ENCODE measurements at regions not wholly inside any gene's neighbourhood (a gene's known extent, or its start where the extent isn't known, plus 50 kb on each side); places are given as distances from the start of the nearest gene placed in this dataset.

- DNase-seq = no peak
These were observed 72.0 kb upstream of the COL24A1 start for GRCh38 chr1:86228546-86228945.

GRCh38 chr1:86227026-86227425, 70.5 kb upstream of the COL24A1 start:
- no peak for DNase-seq

- no peak for DNase-seq
These were observed 69.6 kb upstream of the COL24A1 start for GRCh38 chr1:86226204-86226603.

- no peak for DNase-seq
These were observed 68.2 kb upstream of the COL24A1 start for GRCh38 chr1:86224651-86225310.

GRCh38 chr1:86218859-86219258, 62.3 kb upstream of the COL24A1 start:
- no peak for DNase-seq

- no peak for DNase-seq
These were observed 58.0 kb upstream of the COL24A1 start for GRCh38 chr1:86214605-86215004.

- no peak for DNase-seq
These were observed 52.8 kb upstream of the COL24A1 start for GRCh38 chr1:86209346-86209745.

- peak; percentile 65 to 67 for DNase-seq
These were observed 50.8 kb upstream of the COL24A1 start for GRCh38 chr1:86207323-86207722.
